H9 (cell line): ENCODE measurements at regions not wholly inside any gene's neighbourhood (a gene's known extent, or its start where the extent isn't known, plus 50 kb on each side); places are given as distances from the start of the nearest gene placed in this dataset.

Experiments
- DNase-seq: peaks from one replicate; pipeline ENCODE4 v3.0.0-alpha.2; 2017
- H2AFZ ChIP-seq: one replicate; pipeline ENCODE4 v1.6.1; 2013; ENCODE audit warnings: mild to moderate bottlenecking, low read length, control low read depth, moderate library complexity
- H2AK5ac ChIP-seq: 2 replicates; pipeline ENCODE4 v1.6.1; 2013; ENCODE audit warnings: low read length, control low read depth, mixed read lengths; ENCODE audit not compliant: insufficient read length
- H2BK120ac ChIP-seq: one replicate; pipeline ENCODE4 v1.6.1; 2013; ENCODE audit warnings: low read depth, mild to moderate bottlenecking, low read length, control low read depth, inconsistent platforms; ENCODE audit not compliant: poor library complexity, severe bottlenecking
- H2BK12ac ChIP-seq: 2 replicates; pipeline ENCODE4 v1.6.1; 2013; ENCODE audit warnings: low read length, control low read depth, mixed read lengths, low read depth; ENCODE audit not compliant: insufficient read length
- H2BK15ac ChIP-seq: 2 replicates; pipeline ENCODE4 v1.6.1; 2013; ENCODE audit warnings: low read depth, low read length, control low read depth
- H2BK20ac ChIP-seq: one replicate; pipeline ENCODE4 v1.6.1; 2013; ENCODE audit warnings: low read depth, mild to moderate bottlenecking, low read length, control low read depth, inconsistent platforms; ENCODE audit not compliant: poor library complexity, severe bottlenecking
- H2BK5ac ChIP-seq: 2 replicates; pipeline ENCODE4 v1.6.1; 2013; ENCODE audit warnings: low read length, control low read depth, mixed read lengths; ENCODE audit not compliant: insufficient read length
- H3K14ac ChIP-seq: 2 replicates; pipeline ENCODE4 v1.6.1; 2013; ENCODE audit warnings: low read length, control low read depth; ENCODE audit not compliant: insufficient read depth
- H3K18ac ChIP-seq: 2 replicates; pipeline ENCODE4 v1.6.1; 2013; ENCODE audit warnings: low read depth, mild to moderate bottlenecking, mixed read lengths, low read length, control low read depth; ENCODE audit not compliant: insufficient read length
- H3K23ac ChIP-seq: 2 replicates; pipeline ENCODE4 v1.6.1; 2013; ENCODE audit warnings: low read length, control low read depth, mixed read lengths, low read depth; ENCODE audit not compliant: insufficient read length
- H3K23me2 ChIP-seq: 2 replicates; pipeline ENCODE4 v1.6.1; 2013; ENCODE audit warnings: low read depth, mild to moderate bottlenecking, mixed read lengths, low read length, control low read depth; ENCODE audit not compliant: insufficient read length, poor library complexity, severe bottlenecking
- H3K27ac ChIP-seq: 2 replicates; pipeline ENCODE4 v1.5.1; 2013; ENCODE audit warnings: low read length, control low read depth, mixed read lengths, low read depth; ENCODE audit not compliant: insufficient read length
- H3K27me3 ChIP-seq: 2 replicates; pipeline ENCODE4 v1.6.1; 2013; ENCODE audit warnings: low read length, control low read depth, inconsistent platforms; ENCODE audit not compliant: insufficient read depth
- H3K4ac ChIP-seq: 2 replicates; pipeline ENCODE4 v1.6.1; 2013; ENCODE audit warnings: low read depth, mild to moderate bottlenecking, control low read depth, inconsistent platforms, low read length, moderate library complexity
- H3K4me1 ChIP-seq: 2 replicates; pipeline ENCODE4 v1.6.1; 2013; ENCODE audit warnings: low read length, control low read depth, inconsistent platforms; ENCODE audit not compliant: insufficient read depth
- H3K4me2 ChIP-seq: 2 replicates; pipeline ENCODE4 v1.6.1; 2013; ENCODE audit warnings: low read length, control low read depth, mixed read lengths; ENCODE audit not compliant: insufficient read length, insufficient read depth
- H3K56ac ChIP-seq: 2 replicates; pipeline ENCODE4 v1.6.1; 2013; ENCODE audit warnings: low read depth, mild to moderate bottlenecking, mixed read lengths, low read length, control low read depth; ENCODE audit not compliant: insufficient read length
- H3K79me1 ChIP-seq: 2 replicates; pipeline ENCODE4 v1.6.1; 2013; ENCODE audit warnings: low read depth, mild to moderate bottlenecking, moderate library complexity, low read length, control low read depth, inconsistent platforms; ENCODE audit not compliant: insufficient read depth, poor library complexity, severe bottlenecking
- H3K79me2 ChIP-seq: 2 replicates; pipeline ENCODE4 v1.6.1; 2013; ENCODE audit warnings: low read length, control low read depth, inconsistent platforms; ENCODE audit not compliant: insufficient read depth
- H3K9ac ChIP-seq: 2 replicates; pipeline ENCODE4 v1.6.1; 2013; ENCODE audit warnings: low read length, control low read depth, mixed read lengths; ENCODE audit not compliant: insufficient read length; ENCODE audit errors: extremely low read depth
- H3K9me3 ChIP-seq: one replicate; pipeline ENCODE4 v1.6.1; 2013; ENCODE audit warnings: low read depth, low read length, inconsistent platforms; ENCODE audit not compliant: control insufficient read depth
- H3T11ph ChIP-seq: one replicate; pipeline ENCODE4 v1.6.1; 2013; ENCODE audit warnings: mild to moderate bottlenecking, low read length, control low read depth, inconsistent platforms
- H4K20me1 ChIP-seq: one replicate; pipeline ENCODE4 v1.6.1; 2013; ENCODE audit not compliant: control insufficient read depth, insufficient read length, insufficient read depth
- H4K5ac ChIP-seq: 2 replicates; pipeline ENCODE4 v1.6.1; 2013; ENCODE audit warnings: low read depth, mild to moderate bottlenecking, mixed read lengths, low read length, control low read depth; ENCODE audit not compliant: insufficient read length
- H4K8ac ChIP-seq: replicated peaks from 2 replicates; pipeline ENCODE4 v1.6.1; 2013; ENCODE audit warnings: low read length, control low read depth, mixed read lengths, low read depth; ENCODE audit not compliant: insufficient read length
- H4K91ac ChIP-seq: 2 replicates; pipeline ENCODE4 v1.6.1; 2013; ENCODE audit warnings: low read depth, mild to moderate bottlenecking, moderate library complexity, mixed read lengths, low read length, control low read depth; ENCODE audit not compliant: insufficient read length
- H3K27ac Mint-ChIP-seq, 3 experiments: 2 replicates in 2 of 3; 3 replicates in 1 of 3; pipeline ENCODE4 v1.8.0; 2020 to 2021; ENCODE audit warnings: mixed read lengths in 3 of 3, mild to moderate bottlenecking in 1 of 3, moderate library complexity in 1 of 3
- H3K27me3 Mint-ChIP-seq: 2 replicates; pipeline ENCODE4 v1.8.0; 2021; ENCODE audit warnings: low read depth, mild to moderate bottlenecking, moderate library complexity, mixed read lengths
- H3K36me3 Mint-ChIP-seq, 3 experiments: 2 replicates in 2 of 3; 3 replicates in 1 of 3; pipeline ENCODE4 v1.8.0; 2020 to 2021; ENCODE audit warnings: low read depth in 3 of 3, mixed read lengths in 3 of 3; ENCODE audit not compliant: insufficient read depth in 1 of 3
- H3K4me1 Mint-ChIP-seq, 2 experiments: 2 replicates each; pipeline ENCODE4 v1.8.0; 2020; ENCODE audit warnings: mixed read lengths in 2 of 2
- H3K4me3 Mint-ChIP-seq, 2 experiments: 2 replicates in 1 of 2; 3 replicates in 1 of 2; pipeline ENCODE4 v1.8.0; 2020 to 2021; ENCODE audit warnings: mild to moderate bottlenecking in 2 of 2, mixed read lengths in 2 of 2, moderate library complexity in 1 of 2
- H3K9me3 Mint-ChIP-seq, 2 experiments: 2 replicates in 1 of 2; 3 replicates in 1 of 2; pipeline ENCODE4 v1.8.0; 2020; ENCODE audit warnings: mild to moderate bottlenecking in 2 of 2, mixed read lengths in 2 of 2, moderate library complexity in 1 of 2
- WGBS: extraction: QIAGEN DNeasy Blood & Tissue Kit; methylation state at CpG from one replicate; pipeline ENCODE4 v1.1.7; 2013; ENCODE audit warnings: missing lambda C conversion rate, low lambda C conversion rate, mixed read lengths; ENCODE audit not compliant: insufficient read length; ENCODE audit errors: extremely low coverage; 5-methylcytosine and 5-hydroxymethylcytosine counted together
- TF ChIP-seq, protein P1 (sequence below): fragments of 200-600 bp; sonication (generic); conservative IDR thresholded peaks from 3 replicates; pipeline ENCODE4 v1.8.0; 2021; ENCODE audit warnings: antibody characterized with exemption, mild to moderate bottlenecking

- no peak overlapping the region for H3K56ac ChIP-seq
- no peak overlapping the region for H2BK12ac ChIP-seq
- no peaks in the 10 kb centered on the region for H3K27me3 ChIP-seq
- H3K4me1 Mint-ChIP-seq, result peaks cover 11 to 13% of the 10 kb centered on the region in 2 experiments
- H3K23ac ChIP-seq, result no peak overlapping the region
- H3K79me2 ChIP-seq, result no peaks in the 10 kb centered on the region
- H2BK20ac ChIP-seq, result no peak overlapping the region
- H3K4ac ChIP-seq, result no peak overlapping the region
- no peak overlapping the region for H3K27ac Mint-ChIP-seq
- H3K79me1 ChIP-seq, result no peaks in the 10 kb centered on the region
- no peaks in the 10 kb centered on the region for H3K23me2 ChIP-seq
- H2AFZ ChIP-seq, result no peak overlapping the region
- H4K91ac ChIP-seq, result no peak overlapping the region
- peak; percentile 7 for DNase-seq
- peaks cover 2% of the 10 kb centered on the region for H3K27me3 Mint-ChIP-seq
- H4K20me1 ChIP-seq, result no peaks in the 10 kb centered on the region
- H3K27ac ChIP-seq, result no peak overlapping the region
- TF ChIP-seq, protein P1, sequence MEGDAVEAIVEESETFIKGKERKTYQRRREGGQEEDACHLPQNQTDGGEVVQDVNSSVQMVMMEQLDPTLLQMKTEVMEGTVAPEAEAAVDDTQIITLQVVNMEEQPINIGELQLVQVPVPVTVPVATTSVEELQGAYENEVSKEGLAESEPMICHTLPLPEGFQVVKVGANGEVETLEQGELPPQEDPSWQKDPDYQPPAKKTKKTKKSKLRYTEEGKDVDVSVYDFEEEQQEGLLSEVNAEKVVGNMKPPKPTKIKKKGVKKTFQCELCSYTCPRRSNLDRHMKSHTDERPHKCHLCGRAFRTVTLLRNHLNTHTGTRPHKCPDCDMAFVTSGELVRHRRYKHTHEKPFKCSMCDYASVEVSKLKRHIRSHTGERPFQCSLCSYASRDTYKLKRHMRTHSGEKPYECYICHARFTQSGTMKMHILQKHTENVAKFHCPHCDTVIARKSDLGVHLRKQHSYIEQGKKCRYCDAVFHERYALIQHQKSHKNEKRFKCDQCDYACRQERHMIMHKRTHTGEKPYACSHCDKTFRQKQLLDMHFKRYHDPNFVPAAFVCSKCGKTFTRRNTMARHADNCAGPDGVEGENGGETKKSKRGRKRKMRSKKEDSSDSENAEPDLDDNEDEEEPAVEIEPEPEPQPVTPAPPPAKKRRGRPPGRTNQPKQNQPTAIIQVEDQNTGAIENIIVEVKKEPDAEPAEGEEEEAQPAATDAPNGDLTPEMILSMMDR, result no peak
- H3K4me2 ChIP-seq, result no peak overlapping the region
- no peaks in the 10 kb centered on the region for H3K9me3 ChIP-seq
- no peak overlapping the region for H3T11ph ChIP-seq
- H3K18ac ChIP-seq, result no peak overlapping the region
- H2BK5ac ChIP-seq, result no peak overlapping the region
- no peak overlapping the region for H4K5ac ChIP-seq
- H2BK120ac ChIP-seq, result no peak overlapping the region
- H3K9ac ChIP-seq, result no peak overlapping the region
- no peak overlapping the region for H3K14ac ChIP-seq
- H3K4me3 Mint-ChIP-seq, result no peak overlapping the region
- no peak overlapping the region for H2AK5ac ChIP-seq
- no peak overlapping the region for H2BK15ac ChIP-seq
- no CpG with 5 or more reads among the region's 6 CpGs for WGBS
- H4K8ac ChIP-seq, result no peak overlapping the region
- no peaks in the 10 kb centered on the region for H3K4me1 ChIP-seq
- no peaks in the 10 kb centered on the region for H3K9me3 Mint-ChIP-seq
- H3K36me3 Mint-ChIP-seq, result no peaks in the 10 kb centered on the region
These were observed 312.6 kb downstream of the BCL11B start for GRCh38 chr14:98959410-98959809.
